ENCODE measurements at regions not wholly inside any gene's neighbourhood (a gene's known extent, or its start where the extent isn't known, plus 50 kb on each side); places are given as distances from the start of the nearest gene placed in this dataset.

- intact Hi-C loops (cut with DNase I) = no loop called here
- no peaks in the 10 kb centered on the region for H3K9me3 ChIP-seq
- 52% methylated on average over 2 of the region's 2 CpGs for WGBS
These were observed 143.5 kb upstream of the ESRRG start for GRCh38 chr1:216866714-216867113.

GRCh38 chr1:216855810-216856209, 132.6 kb upstream of the ESRRG start:
- intact Hi-C loops (cut with DNase I) = no loop called here
- no peak overlapping the region for H3K27ac ChIP-seq
- H3K9me3 ChIP-seq = no peaks in the 10 kb centered on the region
- no peak for DNase-seq (ENCODE audit: low spot score)
- no peaks in the 10 kb centered on the region for H3K4me1 ChIP-seq (replicated peaks)
- 83% methylated on average over 3 of the region's 3 CpGs for WGBS
- TF ChIP-seq POLR2AphosphoS5 (IDR thresholded peaks at IDR 0.05) (no peak), CTCF (IDR thresholded peaks at IDR 0.05) (no peak)
- no peak overlapping the region for H3K4me3 ChIP-seq
- no peaks in the 10 kb centered on the region for H3K27me3 ChIP-seq (replicated peaks; ENCODE audit: insufficient read depth)
- H3K36me3 ChIP-seq = no peaks in the 10 kb centered on the region

More at GRCh38 chr1:216866714-216867113, 143.5 kb upstream of the ESRRG start:
- H3K27ac ChIP-seq = no peak overlapping the region
- H3K4me3 ChIP-seq = no peak overlapping the region
- no peaks in the 10 kb centered on the region for H3K27me3 ChIP-seq (replicated peaks; ENCODE audit: insufficient read depth)
- no peak for DNase-seq (ENCODE audit: low spot score)
- H3K4me1 ChIP-seq (replicated peaks) = no peaks in the 10 kb centered on the region
- no peak for TF ChIP-seq CTCF (IDR thresholded peaks at IDR 0.05)
- TF ChIP-seq POLR2AphosphoS5 (IDR thresholded peaks at IDR 0.05) = no peak
- TF ChIP-seq POLR2A (IDR thresholded peaks at IDR 0.05) = no peak
- H3K36me3 ChIP-seq = no peaks in the 10 kb centered on the region

- H3K27me3 ChIP-seq (replicated peaks; ENCODE audit: insufficient read depth) = no peaks in the 10 kb centered on the region
- WGBS = 74% methylated on average over 6 of the region's 6 CpGs
- no peak overlapping the region for H3K27ac ChIP-seq
- no peaks in the 10 kb centered on the region for H3K36me3 ChIP-seq
- no peak for DNase-seq (ENCODE audit: low spot score)
- TF ChIP-seq POLR2A (IDR thresholded peaks at IDR 0.05) = no peak
- TF ChIP-seq CTCF (IDR thresholded peaks at IDR 0.05) = no peak
- no peak for TF ChIP-seq POLR2AphosphoS5 (IDR thresholded peaks at IDR 0.05)
- H3K9me3 ChIP-seq = no peaks in the 10 kb centered on the region
- H3K4me3 ChIP-seq = no peak overlapping the region
- intact Hi-C loops (cut with DNase I) = no loop called here
- H3K4me1 ChIP-seq (replicated peaks) = no peaks in the 10 kb centered on the region
These were observed 131.7 kb upstream of the ESRRG start for GRCh38 chr1:216854836-216855484.

GRCh38 chr1:216851073-216851472, 127.8 kb upstream of the ESRRG start:
- H3K27ac ChIP-seq = no peak overlapping the region
- no peak for DNase-seq (ENCODE audit: low spot score)
- H3K36me3 ChIP-seq = no peaks in the 10 kb centered on the region
- H3K4me3 ChIP-seq = no peak overlapping the region
- H3K4me1 ChIP-seq (replicated peaks) = no peaks in the 10 kb centered on the region
- H3K27me3 ChIP-seq (replicated peaks; ENCODE audit: insufficient read depth) = no peaks in the 10 kb centered on the region
- no peaks in the 10 kb centered on the region for H3K9me3 ChIP-seq
- intact Hi-C loops (cut with DNase I) = no loop called here
- WGBS = 92% methylated on average over 2 of the region's 2 CpGs
- TF ChIP-seq POLR2AphosphoS5 (IDR thresholded peaks at IDR 0.05) (no peak), CTCF (IDR thresholded peaks at IDR 0.05) (no peak), POLR2A (IDR thresholded peaks at IDR 0.05) (no peak)

- TF ChIP-seq POLR2AphosphoS5 (IDR thresholded peaks at IDR 0.05) = no peak
- Histone ChIP-seq H3K9me3 (no peaks in the 10 kb centered on the region), H3K27ac (no peak overlapping the region), H3K27me3 (replicated peaks; ENCODE audit: insufficient read depth) (no peaks in the 10 kb centered on the region), H3K4me1 (replicated peaks) (no peaks in the 10 kb centered on the region), H3K4me3 (no peak overlapping the region), H3K36me3 (no peaks in the 10 kb centered on the region)
- intact Hi-C loops (cut with DNase I) = no loop called here
- no peak for DNase-seq (ENCODE audit: low spot score)
- 61% methylated on average over 4 of the region's 4 CpGs for WGBS
These were observed 125.9 kb upstream of the ESRRG start for GRCh38 chr1:216849146-216849545.

All from prostate gland (tissue), 2 donors.